ENCODE measurements at regions not wholly inside any gene's neighbourhood (a gene's known extent, or its start where the extent isn't known, plus 50 kb on each side); places are given as distances from the start of the nearest gene placed in this dataset.

DNA sequence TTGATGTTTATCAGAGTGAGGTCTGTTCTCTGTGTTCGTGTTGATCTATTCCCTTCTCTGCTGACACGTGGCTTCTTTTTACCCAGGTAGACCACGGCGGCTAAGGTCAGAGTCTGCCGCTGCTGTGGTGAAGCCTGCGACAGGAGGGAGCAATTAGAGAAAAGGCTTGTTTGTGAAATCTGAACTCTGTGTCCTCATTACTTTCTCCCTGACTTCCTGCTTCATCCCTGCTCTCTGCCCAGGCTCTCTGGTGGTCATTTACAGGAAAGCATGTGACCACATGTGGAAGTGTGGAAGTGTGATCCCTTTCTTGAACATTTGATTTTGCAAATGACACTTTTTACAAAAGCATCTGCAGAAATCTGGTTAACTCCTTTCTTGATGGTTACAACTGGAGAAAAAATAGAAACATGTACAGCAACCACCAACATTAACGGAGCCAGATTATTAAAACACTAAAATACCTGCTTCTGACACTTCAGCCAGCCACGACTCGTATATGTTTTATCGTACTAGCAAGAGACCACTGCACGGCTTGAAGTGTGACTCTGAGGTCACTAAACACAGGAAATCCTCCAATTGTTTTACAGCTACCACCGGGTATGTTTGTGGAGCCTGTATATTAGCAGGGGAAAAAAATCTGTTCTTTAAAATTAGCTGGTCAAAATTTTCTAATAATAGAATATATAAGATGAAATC lies 388.6 kb upstream of the TMPO start:
- no peak for DNase-seq (ENCODE audit: low read depth)
- H3K4me3 ChIP-seq (ENCODE audit: low read length) = no peak overlapping the region
- no peak for TF ChIP-seq CTCF (IDR thresholded peaks at IDR 0.05; ENCODE audit: insufficient read depth, low read depth, low read length, missing control alignments)

GRCh38 chr12:98127336-98127679 lies 388.1 kb upstream of the TMPO start:
- DNase-seq (ENCODE audit: low read depth) = no peak
- no peak for TF ChIP-seq CTCF (IDR thresholded peaks at IDR 0.05; ENCODE audit: insufficient read depth, low read depth, low read length, missing control alignments)
- no peak overlapping the region for H3K4me3 ChIP-seq (ENCODE audit: low read length)

DNA sequence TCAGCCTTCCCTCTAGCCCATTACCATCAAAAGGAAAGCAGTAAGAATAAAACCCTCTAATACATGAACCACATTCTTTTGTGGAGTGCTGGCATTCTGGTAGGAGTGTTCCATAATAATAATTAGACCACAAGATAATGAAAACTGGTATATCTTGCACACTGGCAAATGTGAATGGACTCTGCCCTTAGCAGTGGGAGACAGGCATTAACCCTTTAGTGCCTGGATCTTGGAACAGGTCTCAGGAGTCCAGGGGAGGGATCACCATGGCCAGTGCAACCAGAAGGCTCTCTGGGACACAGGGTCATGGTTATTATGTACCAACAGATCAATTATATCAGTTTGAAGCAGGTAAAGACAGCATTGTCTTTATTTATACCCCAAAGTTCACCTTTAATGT lies 387.5 kb upstream of the TMPO start:
- H3K4me3 ChIP-seq (ENCODE audit: low read length) = no peak overlapping the region
- no peak for DNase-seq (ENCODE audit: low read depth)
- TF ChIP-seq CTCF (IDR thresholded peaks at IDR 0.05; ENCODE audit: insufficient read depth, low read depth, low read length, missing control alignments) = no peak

GRCh38 chr12:98136544-98136943 lies 378.8 kb upstream of the TMPO start:
- DNase-seq (ENCODE audit: low read depth) = no peak
- TF ChIP-seq CTCF (IDR thresholded peaks at IDR 0.05; ENCODE audit: insufficient read depth, low read depth, low read length, missing control alignments) = no peak
- H3K4me3 ChIP-seq (ENCODE audit: low read length) = no peak overlapping the region

DNA sequence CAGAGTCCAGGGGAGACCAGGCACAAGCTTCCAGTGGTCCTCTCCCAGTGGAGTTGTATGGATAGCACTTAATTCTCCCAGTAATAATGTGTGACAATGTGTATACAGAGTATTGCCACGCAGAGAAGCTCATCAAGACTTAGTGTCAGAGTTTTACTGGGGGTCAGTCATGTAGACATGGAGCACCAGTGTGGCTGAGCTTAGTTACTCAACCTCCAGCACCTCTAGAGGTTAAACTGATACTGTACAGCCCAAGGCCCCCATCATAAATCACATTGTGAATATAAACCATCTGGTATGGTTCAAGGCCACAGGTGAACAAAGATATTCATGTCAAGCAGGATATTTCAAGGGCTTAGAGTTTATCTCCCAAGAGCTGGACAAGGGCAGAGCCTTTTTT lies 378.1 kb upstream of the TMPO start:
- no peak for TF ChIP-seq CTCF (IDR thresholded peaks at IDR 0.05; ENCODE audit: insufficient read depth, low read depth, low read length, missing control alignments)
- H3K4me3 ChIP-seq (ENCODE audit: low read length) = no peak overlapping the region
- no peak for DNase-seq (ENCODE audit: low read depth)

- no peak overlapping the region for H3K4me3 ChIP-seq (ENCODE audit: low read length)
- DNase-seq (ENCODE audit: low read depth) = no peak
- no peak for TF ChIP-seq CTCF (IDR thresholded peaks at IDR 0.05; ENCODE audit: insufficient read depth, low read depth, low read length, missing control alignments)
Observed at GRCh38 chr12:98144953-98145352, 370.4 kb upstream of the TMPO start.

DNA sequence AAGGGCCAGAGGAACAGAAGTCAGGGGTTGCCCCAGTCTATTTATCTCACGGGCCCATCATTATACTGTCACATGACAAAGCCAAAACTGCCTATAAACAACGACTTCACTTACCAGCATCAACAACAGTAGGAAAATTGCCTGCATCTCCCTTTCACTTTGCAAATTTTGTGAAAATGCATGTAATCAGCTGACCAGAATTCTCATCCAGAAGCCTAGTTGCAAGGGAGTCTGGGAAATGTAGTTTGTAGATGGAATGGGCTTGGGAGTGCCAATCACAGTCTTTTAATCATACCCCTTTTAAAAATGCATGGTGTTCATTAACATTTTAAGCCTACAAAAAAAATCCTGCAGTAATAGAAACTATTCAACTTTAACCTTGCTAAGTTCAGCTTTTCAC lies 369.3 kb upstream of the TMPO start:
- no peak overlapping the region for H3K4me3 ChIP-seq (ENCODE audit: low read length)
- no peak for DNase-seq (ENCODE audit: low read depth)
- TF ChIP-seq CTCF (IDR thresholded peaks at IDR 0.05; ENCODE audit: insufficient read depth, low read depth, low read length, missing control alignments) = no peak
